Nephron (organoid): ENCODE measurements at regions not wholly inside any gene's neighbourhood (a gene's known extent, or its start where the extent isn't known, plus 50 kb on each side); places are given as distances from the start of the nearest gene placed in this dataset.

Source experiments
- H3K27ac Mint-ChIP-seq, 3 experiments: 2 replicates each; pipeline ENCODE4 v1.8.0; 2020; ENCODE audit warnings: mixed read lengths in 3 of 3, mild to moderate bottlenecking in 2 of 3, moderate library complexity in 1 of 3
- H3K27me3 Mint-ChIP-seq: 2 replicates; pipeline ENCODE4 v1.8.0; 2021; ENCODE audit warnings: low read depth, mild to moderate bottlenecking, moderate library complexity, mixed read lengths
- H3K36me3 Mint-ChIP-seq: 2 replicates; pipeline ENCODE4 v1.8.0; 2020; ENCODE audit warnings: low read depth, mixed read lengths
- H3K4me1 Mint-ChIP-seq: 2 replicates; pipeline ENCODE4 v1.8.0; 2020; ENCODE audit warnings: mixed read lengths
- H3K4me3 Mint-ChIP-seq, 3 experiments: 2 replicates each; pipeline ENCODE4 v1.8.0; 2020; ENCODE audit warnings: mild to moderate bottlenecking in 3 of 3, mixed read lengths in 3 of 3, moderate library complexity in 2 of 3
- H3K9me3 Mint-ChIP-seq: 2 replicates; pipeline ENCODE4 v1.8.0; 2020; ENCODE audit warnings: mixed read lengths
- TF ChIP-seq, protein P1 (sequence below), 3 experiments: fragments of 200-600 bp; sonication (generic); IDR thresholded peaks; one replicate each; pipeline ENCODE4 v1.5.0; 2021; ENCODE audit warnings: antibody characterized with exemption in 3 of 3; ENCODE audit not compliant: unreplicated experiment in 3 of 3

DNA sequence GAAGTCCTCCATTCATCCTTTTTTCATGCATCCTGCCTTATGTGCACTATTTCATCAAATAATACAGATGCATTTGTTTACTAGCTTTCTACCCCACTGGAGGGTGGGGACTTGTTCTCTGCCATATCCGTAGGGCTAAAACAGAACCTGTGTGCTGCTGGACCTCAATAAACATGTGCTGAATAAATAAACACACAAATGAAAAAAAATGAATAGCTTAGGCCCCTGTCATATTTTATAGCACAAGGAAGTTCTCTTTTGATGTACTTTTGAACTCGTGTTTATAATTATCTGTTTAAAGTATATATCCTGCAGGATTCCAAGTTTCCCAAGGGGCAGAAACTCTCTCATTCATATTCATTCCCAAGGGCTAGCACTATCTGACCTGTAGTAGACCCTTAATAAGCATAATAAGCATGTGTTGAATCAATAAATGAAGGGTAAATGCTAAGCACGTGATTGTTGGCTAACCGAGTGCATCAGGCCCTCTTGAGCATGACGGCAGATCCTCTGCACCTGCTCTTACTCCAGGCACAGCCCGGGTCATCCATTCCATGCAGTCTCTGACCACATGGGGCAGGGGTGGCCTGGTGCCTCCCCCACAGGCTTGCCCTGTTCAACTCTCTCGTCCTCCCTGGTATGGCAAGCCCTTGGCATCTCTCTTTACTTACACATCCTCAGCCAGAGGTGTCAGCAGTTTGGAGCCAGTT lies 474.1 kb upstream of the ZMIZ1 start:
- no peak overlapping the region for H3K4me3 Mint-ChIP-seq
- peaks cover 16% of the 10 kb centered on the region for H3K4me1 Mint-ChIP-seq
- H3K27ac Mint-ChIP-seq: peak overlapping the region in 2 of 3 experiments; percentile 26 to 29
- peaks cover 16% of the 10 kb centered on the region for H3K27me3 Mint-ChIP-seq
- TF ChIP-seq, protein P1, sequence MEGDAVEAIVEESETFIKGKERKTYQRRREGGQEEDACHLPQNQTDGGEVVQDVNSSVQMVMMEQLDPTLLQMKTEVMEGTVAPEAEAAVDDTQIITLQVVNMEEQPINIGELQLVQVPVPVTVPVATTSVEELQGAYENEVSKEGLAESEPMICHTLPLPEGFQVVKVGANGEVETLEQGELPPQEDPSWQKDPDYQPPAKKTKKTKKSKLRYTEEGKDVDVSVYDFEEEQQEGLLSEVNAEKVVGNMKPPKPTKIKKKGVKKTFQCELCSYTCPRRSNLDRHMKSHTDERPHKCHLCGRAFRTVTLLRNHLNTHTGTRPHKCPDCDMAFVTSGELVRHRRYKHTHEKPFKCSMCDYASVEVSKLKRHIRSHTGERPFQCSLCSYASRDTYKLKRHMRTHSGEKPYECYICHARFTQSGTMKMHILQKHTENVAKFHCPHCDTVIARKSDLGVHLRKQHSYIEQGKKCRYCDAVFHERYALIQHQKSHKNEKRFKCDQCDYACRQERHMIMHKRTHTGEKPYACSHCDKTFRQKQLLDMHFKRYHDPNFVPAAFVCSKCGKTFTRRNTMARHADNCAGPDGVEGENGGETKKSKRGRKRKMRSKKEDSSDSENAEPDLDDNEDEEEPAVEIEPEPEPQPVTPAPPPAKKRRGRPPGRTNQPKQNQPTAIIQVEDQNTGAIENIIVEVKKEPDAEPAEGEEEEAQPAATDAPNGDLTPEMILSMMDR (IDR thresholded peaks at IDR 0.05; ENCODE audit: unreplicated experiment in 3 of 3): no peak
- no peaks in the 10 kb centered on the region for H3K9me3 Mint-ChIP-seq
- H3K36me3 Mint-ChIP-seq: no peaks in the 10 kb centered on the region

GRCh38 chr10:78595269-78595619 lies 473.5 kb upstream of the ZMIZ1 start:
- TF ChIP-seq, protein P1 (IDR thresholded peaks at IDR 0.05; ENCODE audit: unreplicated experiment in 3 of 3): no peak
- Mint-ChIP-seq H3K9me3 (no peaks in the 10 kb centered on the region), H3K4me1 (peaks cover 15% of the 10 kb centered on the region), H3K36me3 (no peaks in the 10 kb centered on the region), H3K27ac (peak overlapping the region in 2 of 3 experiments; percentile 18 to 29), H3K27me3 (peaks cover 16% of the 10 kb centered on the region), H3K4me3 (no peak overlapping the region)

- Mint-ChIP-seq H3K9me3 (no peaks in the 10 kb centered on the region), H3K4me3 (no peak overlapping the region), H3K27me3 (peaks cover 16% of the 10 kb centered on the region), H3K4me1 (peaks cover 10% of the 10 kb centered on the region), H3K27ac (no peak overlapping the region), H3K36me3 (no peaks in the 10 kb centered on the region)
- TF ChIP-seq, protein P1 (IDR thresholded peaks at IDR 0.05; ENCODE audit: unreplicated experiment in 3 of 3): no peak
These were observed 472.2 kb upstream of the ZMIZ1 start for GRCh38 chr10:78596556-78596955.

GRCh38 chr10:78597796-78598555 lies 470.8 kb upstream of the ZMIZ1 start:
- H3K4me1 Mint-ChIP-seq: peaks cover 10% of the 10 kb centered on the region
- TF ChIP-seq, protein P1 (IDR thresholded peaks at IDR 0.05; ENCODE audit: unreplicated experiment in 3 of 3): no peak
- no peaks in the 10 kb centered on the region for H3K9me3 Mint-ChIP-seq

DNA sequence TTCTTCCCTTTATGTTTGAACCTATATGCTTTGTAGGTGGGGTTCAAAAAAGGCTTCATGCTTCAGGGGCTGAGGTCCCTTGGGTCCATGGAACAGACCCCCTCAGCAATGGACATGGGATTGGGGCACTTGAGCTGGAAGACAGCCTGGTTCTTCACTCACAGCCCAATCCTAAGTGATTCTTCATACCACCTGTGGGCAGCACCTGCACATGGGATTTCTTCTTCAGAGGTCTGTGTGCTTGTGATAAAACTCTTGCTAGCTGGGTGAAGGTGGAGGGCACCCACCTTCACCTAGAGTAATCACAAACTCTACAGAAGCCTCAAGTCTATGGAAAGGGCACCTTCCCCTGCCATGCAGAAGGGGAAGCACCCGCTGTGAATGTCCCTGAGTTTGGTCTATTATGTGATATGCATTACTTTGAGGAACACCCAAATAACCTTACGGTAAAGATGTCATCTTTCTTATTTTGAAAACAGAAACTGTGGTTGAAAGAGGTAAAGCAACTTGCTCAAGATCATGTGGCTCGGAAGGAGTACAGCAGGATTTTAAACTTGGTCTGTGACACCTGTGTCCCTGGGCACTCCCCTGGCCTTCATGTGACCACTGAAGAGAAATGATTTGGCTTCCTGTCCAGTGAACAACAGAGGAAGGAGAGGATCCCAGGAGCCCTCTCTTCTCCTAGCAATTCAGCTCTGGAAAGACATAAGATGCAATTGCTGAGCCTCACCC lies 469.5 kb upstream of the ZMIZ1 start:
- H3K27me3 Mint-ChIP-seq: peaks cover 15% of the 10 kb centered on the region
- H3K4me1 Mint-ChIP-seq: peaks cover 10% of the 10 kb centered on the region
- peak overlapping the region in 1 of 3 experiments; percentile 15 for H3K27ac Mint-ChIP-seq
- H3K9me3 Mint-ChIP-seq: no peaks in the 10 kb centered on the region
- no peaks in the 10 kb centered on the region for H3K36me3 Mint-ChIP-seq
- H3K4me3 Mint-ChIP-seq: no peak overlapping the region
- TF ChIP-seq, protein P1 (IDR thresholded peaks at IDR 0.05; ENCODE audit: unreplicated experiment in 3 of 3): no peak

More at GRCh38 chr10:78597796-78598555, 470.8 kb upstream of the ZMIZ1 start:
- Mint-ChIP-seq H3K36me3 (no peaks in the 10 kb centered on the region), H3K27me3 (peaks cover 15% of the 10 kb centered on the region), H3K4me3 (no peak overlapping the region), H3K27ac (peak overlapping the region in 1 of 3 experiments; percentile 15)
